Tibial nerve (tissue), 4 donors: ENCODE measurements at regions not wholly inside any gene's neighbourhood (a gene's known extent, or its start where the extent isn't known, plus 50 kb on each side); places are given as distances from the start of the nearest gene placed in this dataset.

ENCODE experiments used
- CTCF ChIP-seq, 5 experiments: fragments of 200-600 bp in 3 of 5; fragments of 450-650 bp in 2 of 5; sonication (generic) in 3 of 5; IDR thresholded peaks; one replicate each; pipeline ENCODE4 v1.5.1; 2016 to 2019; ENCODE audit warnings: antibody characterized with exemption in 5 of 5, mild to moderate bottlenecking in 3 of 5, moderate library complexity in 2 of 5
- EP300 ChIP-seq, 2 donors: sonication (generic); formaldehyde crosslinking; IDR thresholded peaks; one replicate each; pipeline ENCODE4 v1.6.1; 2017; ENCODE audit warnings: antibody characterized with exemption in 2 of 2, mild to moderate bottlenecking in 1 of 2
- POLR2A ChIP-seq, 2 donors: fragments of 450-650 bp; IDR thresholded peaks; one replicate each; pipeline ENCODE4 v1.6.1; 2017; ENCODE audit warnings: antibody characterized with exemption in 2 of 2, mild to moderate bottlenecking in 2 of 2, moderate library complexity in 2 of 2

- TF ChIP-seq CTCF (IDR thresholded peaks at IDR 0.05) (no peak), POLR2A (IDR thresholded peaks at IDR 0.05) (no peak), EP300 (IDR thresholded peaks at IDR 0.05) (no peak)
These were observed 286.3 kb downstream of the XXYLT1 start for GRCh38 chr3:194984622-194985021.
